LHCN-M2 (cell line): ENCODE measurements at regions not wholly inside any gene's neighbourhood (a gene's known extent, or its start where the extent isn't known, plus 50 kb on each side); places are given as distances from the start of the nearest gene placed in this dataset.

Source experiments
- DNase-seq: peaks from one replicate; pipeline ENCODE4 v3.0.0-alpha.2; 2012; ENCODE audit warnings: low read depth

- DNase-seq, result no peak
Measured at GRCh38 chr18:53649621-53650020, 574.8 kb downstream of the MBD2 start.

- no peak for DNase-seq
Measured at GRCh38 chr18:53644799-53645471, 579.5 kb downstream of the MBD2 start.

GRCh38 chr18:53639687-53640086 lies 584.8 kb downstream of the MBD2 start:
- DNase-seq, result no peak

- no peak for DNase-seq
Measured at GRCh38 chr18:53629337-53629736, 595.1 kb downstream of the MBD2 start.

GRCh38 chr18:53625997-53626599 lies 598.4 kb downstream of the MBD2 start:
- no peak for DNase-seq

DNA sequence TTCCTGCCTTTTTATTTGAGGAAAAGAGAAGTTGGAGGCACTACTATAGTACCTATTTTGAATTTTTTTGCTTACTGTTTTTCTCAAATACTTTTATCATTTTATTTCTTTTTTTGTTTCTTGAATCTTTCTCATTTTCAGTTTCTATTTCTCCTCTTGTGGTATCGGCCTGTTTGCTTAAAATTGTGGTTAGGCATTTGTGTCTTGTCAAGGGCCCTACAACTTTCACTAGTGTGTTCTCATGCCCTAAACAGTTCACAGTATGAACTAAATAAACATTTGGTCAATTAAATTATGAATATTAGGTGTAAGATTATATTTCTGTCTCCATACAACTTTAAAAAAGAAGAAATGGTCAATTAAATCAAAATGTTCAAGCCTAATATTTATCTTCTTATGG lies 613.5 kb downstream of the MBD2 start:
- no peak for DNase-seq

GRCh38 chr18:53606792-53607191 lies 617.7 kb downstream of the MBD2 start:
- no peak for DNase-seq

GRCh38 chr18:53605198-53605597 lies 619.3 kb downstream of the MBD2 start:
- no peak for DNase-seq

GRCh38 chr18:53603276-53603675 lies 621.2 kb downstream of the MBD2 start:
- DNase-seq, result no peak

- DNase-seq, result no peak
Measured at GRCh38 chr18:53601344-53601743, 623.1 kb downstream of the MBD2 start.

- no peak for DNase-seq
Measured at GRCh38 chr18:53586923-53587322, 637.5 kb downstream of the MBD2 start.
